ENCODE measurements at regions not wholly inside any gene's neighbourhood (a gene's known extent, or its start where the extent isn't known, plus 50 kb on each side); places are given as distances from the start of the nearest gene placed in this dataset.

DNA sequence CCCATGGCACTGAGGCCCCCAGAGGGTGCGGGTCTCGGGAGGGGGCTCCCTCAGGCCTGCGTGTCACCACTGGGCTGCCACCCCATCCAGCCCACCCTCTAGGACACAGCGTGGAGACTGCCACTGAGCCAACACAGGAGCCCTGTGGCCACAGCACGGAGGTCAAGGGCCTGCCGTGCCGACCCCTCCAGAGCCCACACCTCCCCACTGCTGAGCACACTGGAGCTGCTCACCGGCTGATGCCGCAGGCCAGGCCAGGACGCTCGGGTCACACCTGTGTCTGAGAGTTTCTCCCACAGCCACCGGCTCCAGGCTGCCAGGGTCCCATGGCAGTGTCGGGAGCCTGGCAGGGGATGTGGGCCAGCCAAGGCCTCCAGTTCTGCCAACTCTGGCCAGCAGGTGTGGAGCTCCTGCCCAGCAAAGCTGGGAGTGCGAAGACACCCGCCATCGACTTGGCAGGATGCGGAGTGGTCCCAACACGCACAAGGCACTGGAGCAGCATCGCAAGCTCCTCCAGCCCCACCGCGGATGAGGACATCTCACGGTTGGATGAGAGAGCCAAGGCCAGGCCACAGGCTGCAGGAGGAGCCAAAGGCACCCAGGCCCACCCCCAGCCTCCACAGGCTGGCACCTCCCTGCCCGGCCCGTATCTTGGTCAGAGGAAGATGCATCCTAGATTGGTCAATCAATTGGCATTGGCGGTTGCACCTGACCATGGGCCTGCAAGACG lies 187.1 kb downstream of the BRD1 start:
- DNase-seq (ENCODE audit: low spot score) = no peak

DNA sequence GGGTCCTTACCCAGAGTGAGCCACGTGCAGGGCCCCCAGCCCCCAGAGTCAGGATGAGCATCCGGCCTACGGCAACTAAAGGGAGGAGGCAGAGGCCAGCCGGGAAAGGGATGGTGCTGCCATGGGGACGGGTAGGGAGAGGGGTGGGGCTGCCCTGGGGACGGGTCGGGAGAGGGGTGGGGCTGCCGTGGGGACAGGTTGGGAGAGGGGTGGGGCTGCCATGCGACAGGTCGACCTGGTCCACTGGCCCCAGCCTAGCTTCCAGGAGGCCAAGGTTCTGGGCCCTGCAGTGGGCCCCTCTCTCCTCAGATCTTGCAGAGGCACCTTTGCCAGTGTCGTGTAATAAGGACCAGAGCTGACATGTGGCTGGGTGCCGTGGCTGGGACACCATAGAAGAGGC lies 187.7 kb downstream of the BRD1 start:
- DNase-seq (ENCODE audit: low spot score) = no peak

DNA sequence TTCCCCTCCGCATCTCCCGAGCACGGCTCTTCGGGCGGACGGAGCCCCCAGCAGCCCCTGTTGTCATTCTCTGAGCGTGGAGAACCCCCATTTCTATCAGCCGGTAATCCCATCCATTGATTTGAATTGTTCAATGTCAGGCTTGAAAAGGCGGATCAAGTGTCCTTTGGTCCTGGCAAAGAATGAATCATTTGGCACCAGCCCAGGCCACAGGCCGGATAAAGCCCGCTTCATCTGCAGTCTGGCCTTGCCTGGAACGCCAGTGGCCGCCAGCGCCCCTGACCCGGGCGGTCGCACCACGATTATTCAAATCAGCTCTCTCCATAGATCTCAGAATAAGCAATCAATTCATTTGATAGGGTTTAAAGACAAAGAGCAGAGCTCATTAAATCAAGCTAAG lies 188.9 kb downstream of the BRD1 start:
- DNase-seq (ENCODE audit: low spot score) = peak; percentile 65

DNA sequence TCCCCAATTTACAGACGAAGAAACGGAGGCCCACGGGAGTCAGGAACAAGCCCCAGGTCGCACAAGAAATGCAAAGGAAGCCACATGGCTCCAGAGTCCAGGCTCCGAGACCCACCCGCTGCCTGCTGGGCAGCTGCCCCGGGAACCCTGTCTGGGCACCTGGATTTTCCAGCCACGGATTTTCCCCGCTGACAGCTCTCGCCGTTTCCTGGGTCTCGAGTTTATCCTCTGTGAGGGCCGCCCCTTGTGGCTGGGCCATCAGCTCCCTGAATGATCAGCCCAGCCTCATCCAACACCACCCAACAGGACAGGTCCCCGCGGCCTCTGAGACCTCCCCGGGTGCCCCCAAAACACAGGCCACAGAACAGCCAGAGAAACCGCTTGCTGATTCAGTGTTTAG lies 189.7 kb downstream of the BRD1 start:
- no peak for DNase-seq (ENCODE audit: low spot score)

DNA sequence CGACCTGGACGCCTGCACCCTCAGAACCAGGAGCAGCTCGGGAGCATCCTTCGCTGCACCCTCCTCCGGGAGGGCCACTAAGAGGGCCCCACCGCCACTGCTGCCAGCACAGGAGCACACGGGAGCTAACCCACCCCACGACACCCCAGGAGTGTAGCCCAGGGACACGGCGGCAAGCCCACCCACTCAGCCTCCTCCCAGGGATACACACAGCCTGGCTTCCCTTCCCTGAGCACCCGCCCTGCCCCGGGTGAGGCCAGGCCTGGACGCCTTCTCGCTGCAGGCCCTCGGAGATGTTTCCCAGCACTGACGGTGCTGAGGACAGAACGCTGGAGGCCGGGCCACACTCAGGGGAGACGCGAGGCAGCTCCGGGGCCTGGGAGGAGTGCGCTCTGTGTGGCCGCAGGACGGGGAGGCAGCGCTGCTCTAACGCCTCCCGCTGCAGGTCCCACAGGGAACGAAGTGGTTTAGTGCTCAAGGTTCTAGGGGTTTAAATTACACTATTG lies 190.4 kb downstream of the BRD1 start:
- DNase-seq (ENCODE audit: low spot score) = no peak

DNA sequence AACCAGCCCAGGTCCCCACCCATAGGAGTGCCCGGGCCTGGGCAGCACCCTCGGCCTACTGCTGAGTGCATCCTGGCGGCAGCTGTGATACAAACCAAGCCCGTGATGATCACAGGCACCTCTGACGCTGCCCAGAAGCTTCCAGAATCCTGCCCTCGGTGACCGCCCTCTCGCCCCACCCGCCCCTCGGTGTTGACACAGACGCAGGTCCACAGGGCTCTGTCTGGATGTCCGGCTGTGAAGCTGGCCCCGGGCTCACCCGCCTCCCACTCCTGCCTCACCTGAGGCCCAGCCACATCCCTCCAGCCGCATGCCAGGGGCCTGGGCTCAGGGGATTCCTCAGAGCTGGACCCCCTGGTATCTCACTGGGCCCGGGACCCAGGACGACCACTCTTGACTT lies 191.0 kb downstream of the BRD1 start:
- DNase-seq (ENCODE audit: low spot score) = no peak

DNA sequence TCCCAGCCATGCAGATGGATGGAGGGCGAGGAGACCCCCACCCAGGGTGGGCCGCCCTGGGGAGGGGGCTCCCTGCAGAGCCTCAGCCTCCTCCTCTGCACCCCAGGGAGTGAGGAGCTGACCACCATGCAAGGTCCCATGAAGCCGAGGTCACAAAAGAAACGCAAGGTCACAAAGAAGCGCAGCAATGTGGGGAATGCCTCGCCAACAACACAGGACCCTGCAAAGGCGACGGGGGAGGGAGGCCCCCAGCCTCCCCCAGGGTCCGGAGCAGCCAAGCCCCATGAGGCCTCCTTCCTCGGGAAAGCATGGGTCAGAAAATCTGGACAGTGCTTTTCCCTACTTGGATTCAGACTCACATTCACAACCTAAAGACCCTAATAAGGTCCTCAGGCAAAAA lies 191.5 kb downstream of the BRD1 start:
- DNase-seq (ENCODE audit: low spot score) = no peak

DNA sequence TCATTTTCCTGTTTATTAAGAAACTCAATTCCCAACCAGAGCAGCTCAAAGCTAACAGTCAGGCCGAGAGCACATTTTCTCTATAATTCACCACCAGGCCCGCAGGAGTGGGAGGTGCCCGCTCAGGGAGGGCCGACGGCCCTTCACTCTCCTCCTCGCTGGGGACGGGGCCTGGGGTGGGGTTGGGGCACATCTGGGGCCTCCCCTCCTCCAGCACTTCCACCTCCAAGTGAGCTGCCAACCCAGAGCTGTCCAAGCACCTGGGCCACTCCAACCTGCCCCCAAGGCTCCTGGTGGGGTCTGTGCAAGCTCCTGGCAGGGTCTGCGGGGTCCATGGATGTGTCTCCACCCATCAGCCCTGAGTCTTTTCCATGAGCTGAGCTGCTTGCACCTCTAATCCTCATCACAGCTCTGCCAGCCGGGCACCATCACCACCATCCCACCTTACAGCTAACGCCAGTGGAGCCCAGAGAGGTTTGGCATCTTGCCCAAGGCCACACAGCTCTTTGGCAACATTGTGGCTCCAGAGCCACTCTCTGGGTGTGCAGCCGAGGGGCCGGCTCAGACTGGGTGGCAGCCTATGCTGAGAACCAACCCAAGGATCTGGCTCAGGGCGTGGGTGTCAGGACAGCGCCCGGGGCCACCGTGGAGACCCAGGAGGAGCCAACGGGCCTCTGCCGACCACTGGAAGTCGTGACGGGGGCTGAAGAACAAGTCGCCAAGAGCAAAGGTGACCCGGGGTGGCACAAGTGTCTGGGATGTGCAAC lies 193.5 kb downstream of the BRD1 start:
- no peak for DNase-seq (ENCODE audit: low spot score)

DNA sequence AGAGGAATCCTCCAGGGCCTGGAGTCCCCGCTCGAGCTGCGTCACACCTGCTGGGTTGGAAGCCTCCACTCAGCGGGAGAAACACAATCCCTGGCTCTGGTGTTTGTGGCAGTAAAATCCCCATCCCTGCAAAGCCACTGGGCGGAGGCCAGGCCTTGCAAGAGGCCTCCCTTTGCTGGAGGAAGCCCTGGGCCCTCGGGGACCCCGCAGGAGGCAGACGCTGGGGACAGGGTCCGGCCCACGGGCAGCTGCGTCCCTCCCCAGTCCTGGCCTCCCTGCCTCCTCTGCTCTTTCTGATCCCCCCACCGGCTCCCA lies 194.7 kb downstream of the BRD1 start:
- no peak for DNase-seq (ENCODE audit: low spot score)

DNA sequence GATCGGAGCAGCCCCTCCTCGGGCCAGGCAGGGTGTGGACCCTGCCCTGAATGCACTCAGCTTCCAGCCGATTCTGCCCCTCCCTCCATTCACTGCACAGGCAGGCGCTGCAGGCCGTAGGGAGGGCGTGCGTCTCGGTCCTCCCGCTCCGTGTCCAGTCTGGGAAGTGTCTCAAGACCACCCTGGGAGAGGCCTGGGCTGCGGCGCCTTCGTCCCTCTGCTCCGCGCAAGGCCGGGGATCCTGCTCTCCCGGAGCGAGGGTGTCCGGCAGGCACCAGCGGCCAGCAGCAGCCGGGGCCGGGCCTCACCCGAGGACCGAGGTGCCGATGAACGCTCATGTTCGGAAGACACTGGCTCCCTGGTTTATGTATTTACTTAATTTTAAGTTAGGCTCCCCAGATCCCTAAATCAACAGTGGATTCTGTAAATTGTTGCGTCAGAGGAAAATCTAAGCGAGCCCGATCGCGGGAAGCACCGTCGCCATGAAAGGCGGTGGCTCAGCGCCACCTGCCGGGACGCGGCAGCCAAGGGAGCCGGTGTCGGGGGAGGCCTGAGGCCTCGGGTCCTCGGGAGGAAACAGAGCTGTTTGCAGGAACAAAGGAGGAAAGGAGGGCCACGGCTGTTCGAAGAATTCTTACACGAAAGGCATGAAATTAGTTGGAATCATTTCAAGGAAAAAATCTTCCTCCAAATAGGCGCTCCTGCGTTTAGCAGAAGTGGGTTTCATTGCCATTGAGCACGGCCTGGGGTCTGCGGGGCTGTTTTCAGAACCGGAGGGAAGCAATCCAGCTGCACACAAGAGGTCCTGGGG lies 195.3 kb downstream of the BRD1 start:
- DNase-seq (ENCODE audit: low spot score) = peak; percentile 39

DNA sequence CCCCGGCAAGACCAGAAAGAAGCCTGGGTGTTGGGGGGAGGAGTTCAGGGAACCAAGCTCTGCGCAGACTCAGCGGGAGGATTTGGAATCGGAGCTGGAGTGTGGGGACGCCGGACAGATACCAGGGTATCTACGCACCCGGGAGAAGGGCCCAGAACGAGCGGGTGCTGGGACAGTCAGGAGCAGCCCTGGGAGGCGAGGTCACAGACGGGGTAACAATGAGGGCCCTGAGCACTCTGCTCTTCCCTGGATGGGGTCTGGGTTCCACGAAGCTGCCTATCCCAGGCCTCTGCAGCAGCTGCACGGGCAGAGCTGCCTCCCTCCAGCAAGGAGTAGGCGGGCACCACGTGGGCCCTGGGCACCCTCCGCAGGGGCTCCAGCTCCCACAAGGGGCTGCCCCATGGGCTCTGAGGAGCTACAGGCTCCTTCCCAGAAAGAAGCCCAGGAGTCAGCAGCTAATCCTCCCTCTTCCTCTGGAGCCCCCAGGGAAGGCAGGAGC lies 197.2 kb downstream of the BRD1 start:
- DNase-seq (ENCODE audit: low spot score) = no peak

DNA sequence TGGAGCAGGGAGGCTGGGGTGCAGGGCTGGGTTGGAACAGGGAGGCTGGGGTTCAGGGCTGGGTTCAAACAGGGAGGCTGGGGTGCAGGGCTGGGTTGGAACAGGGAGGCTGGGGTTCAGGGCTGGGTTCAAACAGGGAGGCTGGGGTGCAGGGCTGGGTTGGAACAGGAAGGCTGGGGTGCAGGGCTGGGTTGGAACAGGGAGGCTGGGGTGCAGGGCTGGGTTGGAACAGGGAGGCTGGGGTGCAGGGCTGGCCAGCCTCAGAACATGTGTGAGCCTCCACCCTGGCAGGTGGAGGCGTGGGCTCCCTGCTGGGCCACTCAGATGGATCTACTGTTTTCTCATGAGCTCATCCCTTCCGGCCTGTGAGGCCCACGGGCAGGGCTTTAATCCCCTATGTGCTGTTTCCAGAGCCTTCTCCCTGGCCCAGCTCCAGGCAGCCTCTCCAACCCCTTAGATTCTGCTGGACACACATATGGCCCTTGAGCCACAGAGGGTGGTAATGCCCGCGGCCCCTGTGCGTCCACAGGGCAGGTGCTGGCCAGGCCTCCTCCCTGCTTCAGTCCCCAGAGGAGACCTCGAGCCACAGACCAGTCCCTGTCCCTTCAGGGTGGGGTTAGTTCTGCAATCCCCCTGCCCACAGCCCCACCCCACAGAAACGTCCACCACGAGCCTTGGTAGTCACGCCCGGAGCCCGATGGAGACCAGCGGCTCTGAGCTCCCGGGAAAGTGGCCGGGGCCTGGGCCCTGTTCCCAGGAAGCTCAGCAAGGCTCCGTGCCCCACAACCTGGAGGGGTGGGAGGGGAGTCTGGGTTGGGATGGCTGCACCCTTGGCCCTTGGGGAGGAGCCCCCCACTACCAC lies 197.9 kb downstream of the BRD1 start:
- DNase-seq (ENCODE audit: low spot score) = no peak

DNA sequence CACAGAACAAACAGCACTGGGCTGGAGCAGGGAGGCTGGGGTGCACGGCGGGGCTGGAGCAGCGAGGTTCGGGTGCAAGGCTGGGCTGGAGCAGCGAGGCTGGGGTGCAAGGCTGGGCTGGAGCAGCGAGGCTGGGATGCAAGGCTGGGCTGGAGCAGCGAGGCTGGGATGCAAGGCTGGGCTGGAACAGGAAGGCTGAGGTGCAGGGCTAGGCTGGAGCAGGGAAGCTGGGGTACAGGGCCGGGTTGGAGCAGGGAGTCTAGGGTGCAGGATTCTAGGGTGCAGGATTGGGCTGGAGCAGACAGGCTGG lies 198.5 kb downstream of the BRD1 start:
- no peak for DNase-seq (ENCODE audit: low spot score)

DNA sequence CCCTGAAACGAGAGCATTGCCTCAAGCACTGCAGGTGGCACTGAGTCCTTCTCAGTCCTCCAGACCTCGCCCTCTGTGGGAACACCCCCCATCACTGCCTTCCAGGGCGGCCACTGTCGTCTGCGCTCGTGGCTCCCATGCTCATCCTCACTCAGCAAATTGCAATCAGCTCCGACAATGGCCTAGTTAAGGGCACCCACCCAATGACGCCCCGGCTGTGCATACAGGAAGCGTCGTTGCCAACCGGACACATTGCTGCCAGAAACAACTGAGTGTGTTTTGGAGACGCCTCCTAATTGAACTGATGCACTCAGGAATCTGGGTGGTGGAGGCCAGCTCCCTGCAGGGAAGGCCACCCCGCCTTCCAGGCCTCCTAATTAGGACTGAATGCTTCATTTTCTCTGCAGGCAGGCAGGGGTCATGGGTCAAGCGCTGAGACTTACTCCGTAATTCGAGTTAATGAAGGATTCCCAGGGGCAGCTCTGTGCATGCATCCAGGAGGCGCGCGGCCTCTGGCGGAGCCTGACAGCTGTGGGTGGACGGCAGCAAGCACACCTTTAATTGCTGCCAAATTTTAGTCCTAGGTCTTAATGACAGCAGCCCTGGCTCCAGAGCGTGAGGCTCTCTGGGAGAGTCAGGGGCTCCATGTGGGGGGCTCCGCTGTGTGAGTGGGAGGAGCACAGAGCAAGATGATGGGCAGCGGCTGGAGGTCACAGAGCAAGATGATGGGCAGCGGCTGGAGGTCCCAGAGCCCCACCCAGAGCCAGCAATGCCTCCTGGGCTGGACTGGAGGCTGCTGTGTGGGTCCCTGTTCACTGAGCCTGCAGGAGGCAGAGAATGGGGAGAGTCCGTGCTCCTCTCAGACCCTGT lies 199.0 kb downstream of the BRD1 start:
- no peak for DNase-seq (ENCODE audit: low spot score)

DNA sequence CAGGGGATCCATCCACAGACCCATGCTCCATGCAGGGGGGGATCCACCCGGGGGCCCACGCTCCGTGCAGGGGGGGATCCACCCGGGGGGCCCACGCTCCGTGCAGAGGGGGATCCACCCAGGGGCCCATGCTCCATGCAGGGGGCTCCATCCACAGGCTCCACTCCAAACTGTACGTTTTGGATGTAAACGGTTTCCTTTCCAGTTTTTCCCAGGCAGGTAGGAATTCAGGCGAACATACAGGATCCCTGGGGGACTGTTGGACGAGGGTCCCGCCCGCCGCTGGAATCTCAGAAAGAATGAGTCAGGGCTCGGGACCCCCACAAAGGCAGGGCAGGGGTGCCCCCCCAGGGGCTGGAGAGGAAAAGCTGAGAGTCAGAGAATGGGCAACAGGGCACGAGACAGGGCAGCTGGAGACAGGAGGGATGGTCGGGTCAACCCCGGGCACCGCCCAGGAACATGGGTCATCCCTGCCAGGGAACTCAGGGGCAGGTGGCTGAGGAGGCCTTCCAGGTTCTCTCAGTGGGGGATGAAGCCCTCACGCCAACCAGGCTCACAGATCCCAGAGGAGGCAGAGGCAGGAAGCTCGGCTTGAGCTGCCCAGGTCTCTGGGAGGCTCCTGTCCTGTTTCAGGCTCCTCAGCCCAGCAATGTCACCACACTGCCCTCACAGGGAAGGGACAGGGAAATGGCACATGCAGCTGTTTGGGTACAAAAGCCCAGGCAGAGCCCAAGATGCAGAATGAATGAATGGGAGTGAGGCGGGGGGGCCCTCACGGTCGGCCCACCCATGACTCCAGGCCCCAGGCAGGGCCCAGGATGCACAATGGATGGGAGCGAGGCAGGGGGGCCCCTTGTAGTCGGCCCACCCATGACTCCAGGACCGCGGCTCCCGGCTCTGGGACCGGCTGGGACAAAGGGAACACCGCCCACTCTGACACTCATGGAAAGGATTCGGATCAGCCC lies 200.2 kb downstream of the BRD1 start:
- no peak for DNase-seq (ENCODE audit: low spot score)

DNA sequence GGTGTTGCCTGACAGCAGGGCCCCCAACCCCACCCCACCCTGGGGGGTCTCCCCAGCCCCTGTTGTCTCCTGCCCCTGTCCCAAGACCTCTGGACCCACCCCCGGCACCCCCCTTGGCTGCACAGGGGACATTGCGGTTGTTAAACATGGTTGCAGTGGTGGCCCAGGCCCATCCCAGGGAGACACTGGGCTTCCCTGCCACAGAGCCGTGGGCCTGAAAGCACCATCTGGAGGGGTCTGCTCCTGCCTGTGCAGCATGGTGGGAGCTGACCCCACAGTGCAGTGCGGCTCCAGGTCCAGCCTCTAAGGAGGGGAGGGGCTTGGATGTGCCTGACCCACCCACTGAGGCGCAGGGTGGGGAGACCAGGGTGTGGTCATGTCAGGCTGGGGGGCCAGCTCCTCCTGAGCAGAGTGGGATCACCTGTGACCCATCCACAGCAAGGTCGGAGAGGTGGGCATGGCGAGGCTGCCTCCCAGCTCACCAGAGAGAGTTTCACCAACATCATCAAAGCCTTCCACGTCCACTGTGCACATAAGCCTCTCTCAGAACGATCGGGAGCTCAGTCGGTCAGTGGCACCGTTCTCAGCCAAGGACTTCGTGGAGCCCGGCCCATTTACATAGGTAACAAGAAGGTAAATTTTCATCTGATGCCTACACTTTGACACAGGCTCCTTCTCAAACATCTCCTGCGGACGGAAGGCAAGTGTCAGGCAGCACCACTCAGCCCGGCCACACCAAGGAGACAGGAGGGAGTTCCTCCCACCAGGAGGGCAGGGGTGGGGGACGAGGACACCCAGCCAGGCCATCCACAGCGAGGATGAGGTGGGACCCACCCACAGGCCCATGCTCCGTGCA lies 201.1 kb downstream of the BRD1 start:
- DNase-seq (ENCODE audit: low spot score) = no peak

DNA sequence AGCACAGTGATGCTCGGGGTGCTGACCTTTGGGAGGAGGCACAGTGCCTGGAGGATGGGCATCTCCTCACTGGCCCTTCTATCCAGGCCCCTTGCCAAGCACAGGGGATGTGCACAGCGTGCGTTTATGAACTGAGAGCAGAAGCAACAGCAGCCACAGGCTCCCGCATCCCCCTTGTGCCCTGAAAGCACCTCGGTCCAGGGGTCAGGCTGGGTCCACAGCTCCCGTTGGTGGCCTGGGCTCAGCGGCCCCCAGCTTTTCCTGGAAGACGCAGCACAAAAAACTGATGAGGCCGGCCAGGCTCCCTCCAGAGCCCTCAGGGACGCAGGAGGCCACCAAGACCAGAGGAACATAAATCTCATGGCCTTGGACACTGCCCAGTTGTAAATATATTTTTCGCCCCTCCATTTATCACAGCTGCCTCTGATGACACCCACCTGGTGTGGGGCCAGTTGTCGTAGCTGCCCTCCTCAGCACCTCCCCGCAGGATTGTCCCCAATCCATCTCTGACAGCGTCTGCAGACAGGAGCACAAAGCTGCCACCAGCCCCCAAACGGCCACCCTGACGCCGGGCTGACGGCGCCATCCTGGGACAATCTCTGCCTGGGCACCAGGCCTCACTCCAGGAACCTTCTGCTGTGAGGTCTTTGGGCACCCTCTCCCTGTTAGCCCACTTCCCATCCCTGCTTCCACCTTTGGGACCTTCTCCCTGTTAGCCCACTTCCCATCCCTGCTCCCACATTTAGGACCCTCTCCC lies 203.1 kb downstream of the BRD1 start:
- no peak for DNase-seq (ENCODE audit: low spot score)

DNA sequence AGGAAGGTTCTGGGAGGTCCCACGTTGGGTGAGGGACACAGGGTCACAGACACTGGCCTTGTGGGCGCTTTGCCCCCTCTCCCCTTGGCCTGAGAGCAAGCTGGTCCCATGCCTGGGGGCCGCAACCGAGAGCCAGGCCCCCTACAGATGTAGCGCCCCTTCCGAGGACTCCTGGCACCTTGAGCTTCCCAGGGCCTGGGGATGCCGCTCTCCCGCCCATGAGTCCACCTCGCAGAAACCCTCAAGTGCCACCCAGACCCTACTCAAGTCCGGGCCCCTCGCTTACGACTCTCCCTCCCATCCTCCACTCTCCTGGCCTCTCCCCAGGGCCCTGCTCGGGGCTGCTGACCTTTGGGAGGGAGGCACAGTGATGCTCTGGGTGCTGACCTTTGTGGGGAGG lies 204.0 kb downstream of the BRD1 start:
- DNase-seq (ENCODE audit: low spot score) = no peak
